Thyroid gland (tissue), 4 donors: ENCODE measurements at regions not wholly inside any gene's neighbourhood (a gene's known extent, or its start where the extent isn't known, plus 50 kb on each side); places are given as distances from the start of the nearest gene placed in this dataset.

Source experiments
- DNase-seq, 2 donors: peaks; one replicate each; pipeline ENCODE4 v3.0.0-alpha.2; 2019
- H3K27ac ChIP-seq, 3 donors: fragments of 200-600 bp; sonication (generic); 1 replicate in 2 of 3; 2 replicates in 1 of 3; pipeline ENCODE4 v1.5.1; 2016 to 2019; ENCODE audit warnings: mild to moderate bottlenecking in 1 of 3, moderate library complexity in 1 of 3
- H3K27me3 ChIP-seq: fragments of 200-600 bp; sonication (generic); one replicate; pipeline ENCODE4 v1.5.1; 2019
- H3K36me3 ChIP-seq, 2 donors: fragments of 200-600 bp; sonication (generic); one replicate each; pipeline ENCODE4 v1.5.1; 2016 to 2019
- H3K4me1 ChIP-seq, 2 donors: fragments of 200-600 bp; sonication (generic); one replicate each; pipeline ENCODE4 v1.5.1; 2017 to 2019
- H3K4me3 ChIP-seq, 3 donors: fragments of 200-600 bp; sonication (generic); replicated peaks in 1 of 3; 1 replicate in 2 of 3; 2 replicates in 1 of 3; pipeline ENCODE4 v1.5.1; 2016; ENCODE audit warnings: mild to moderate bottlenecking in 1 of 3
- H3K9me3 ChIP-seq: fragments of 200-600 bp; sonication (generic); one replicate; pipeline ENCODE4 v1.5.1; 2017
- CTCF ChIP-seq, 6 experiments: fragments of 200-600 bp in 3 of 6; fragments of 450-650 bp in 3 of 6; sonication (generic) in 3 of 6; IDR thresholded peaks; one replicate each; pipeline ENCODE4 v1.5.1; 2016 to 2019; ENCODE audit warnings: antibody characterized with exemption in 6 of 6, mild to moderate bottlenecking in 2 of 6, inconsistent platforms in 1 of 6, moderate library complexity in 1 of 6
- POLR2A ChIP-seq, 2 donors: fragments of 450-650 bp; IDR thresholded peaks; one replicate each; pipeline ENCODE4 v1.6.1; 2017; ENCODE audit warnings: antibody characterized with exemption in 2 of 2, mild to moderate bottlenecking in 2 of 2, moderate library complexity in 1 of 2
- WGBS, 2 donors: methylation state at CpG; one replicate each; pipeline ENCODE4 v1.1.5; 2017; 5-methylcytosine and 5-hydroxymethylcytosine counted together
- intact Hi-C: fragments of 100-400 bp; cut with DNase I; formaldehyde crosslinking; loops from one replicate; pipeline ENCODE4 v1.15.1; 2023

GRCh38 chr18:39487932-39488331 is 1922.3 kb upstream of the CELF4 start:
- Histone ChIP-seq H3K27ac (no peak overlapping the region), H3K27me3 (no peaks in the 10 kb centered on the region)
- WGBS, 2 donors = 80 to 81% methylated on average over 3 of the region's 3 CpGs

GRCh38 chr18:39486268-39486667 is 1920.7 kb upstream of the CELF4 start:
- Histone ChIP-seq H3K4me1 (no peaks in the 10 kb centered on the region), H3K27ac (no peak overlapping the region), H3K9me3 (no peaks in the 10 kb centered on the region), H3K36me3 (no peaks in the 10 kb centered on the region), H3K27me3 (no peaks in the 10 kb centered on the region), H3K4me3 (no peak overlapping the region)
- WGBS, 2 donors = 87 to 91% methylated on average over 3 of the region's 3 CpGs
- TF ChIP-seq CTCF (IDR thresholded peaks at IDR 0.05) = no peak
- TF ChIP-seq POLR2A (IDR thresholded peaks at IDR 0.05) = no peak
- intact Hi-C loops = no loop called here
- no peak for DNase-seq

More at GRCh38 chr18:39487932-39488331, 1922.3 kb upstream of the CELF4 start:
- TF ChIP-seq POLR2A (IDR thresholded peaks at IDR 0.05) = no peak
- TF ChIP-seq CTCF (IDR thresholded peaks at IDR 0.05) = no peak
- intact Hi-C loops = no loop called here
- H3K9me3 ChIP-seq = no peaks in the 10 kb centered on the region
- H3K36me3 ChIP-seq = no peaks in the 10 kb centered on the region
- DNase-seq = no peak
- H3K4me3 ChIP-seq = no peak overlapping the region
- H3K4me1 ChIP-seq = no peaks in the 10 kb centered on the region

- TF ChIP-seq CTCF (IDR thresholded peaks at IDR 0.05) = no peak
- TF ChIP-seq POLR2A (IDR thresholded peaks at IDR 0.05) = no peak
- DNase-seq = no peak
- H3K27ac ChIP-seq = no peak overlapping the region
- 50 to 83% methylated on average over 1 of the region's 1 CpG for WGBS, 2 donors
- intact Hi-C loops = no loop called here
- H3K9me3 ChIP-seq = no peaks in the 10 kb centered on the region
- no peak overlapping the region for H3K4me3 ChIP-seq
- no peaks in the 10 kb centered on the region for H3K27me3 ChIP-seq
- H3K4me1 ChIP-seq = no peaks in the 10 kb centered on the region
- H3K36me3 ChIP-seq = no peaks in the 10 kb centered on the region
Observed at GRCh38 chr18:39485696-39486095, 1920.1 kb upstream of the CELF4 start.

- Histone ChIP-seq H3K27ac (no peak overlapping the region), H3K36me3 (no peaks in the 10 kb centered on the region), H3K27me3 (no peaks in the 10 kb centered on the region), H3K9me3 (no peaks in the 10 kb centered on the region), H3K4me1 (no peaks in the 10 kb centered on the region), H3K4me3 (no peak overlapping the region)
- 80 to 96% methylated on average over 4 of the region's 4 CpGs for WGBS, 2 donors
- TF ChIP-seq POLR2A (IDR thresholded peaks at IDR 0.05) (no peak), CTCF (IDR thresholded peaks at IDR 0.05) (no peak)
- DNase-seq = no peak
- intact Hi-C loops = no loop called here
Observed at GRCh38 chr18:39481281-39481680, 1915.7 kb upstream of the CELF4 start.

- WGBS, 2 donors = 88 to 91% methylated on average over 4 of the region's 4 CpGs
- TF ChIP-seq CTCF (IDR thresholded peaks at IDR 0.05) = no peak
- no peak for TF ChIP-seq POLR2A (IDR thresholded peaks at IDR 0.05)
- DNase-seq = no peak
- H3K27me3 ChIP-seq = no peaks in the 10 kb centered on the region
- no peak overlapping the region for H3K27ac ChIP-seq
- H3K4me1 ChIP-seq = no peaks in the 10 kb centered on the region
- H3K36me3 ChIP-seq = no peaks in the 10 kb centered on the region
- intact Hi-C loops = no loop called here
- no peak overlapping the region for H3K4me3 ChIP-seq
- no peaks in the 10 kb centered on the region for H3K9me3 ChIP-seq
Observed at GRCh38 chr18:39480494-39481195, 1915.0 kb upstream of the CELF4 start.
